SJCRH30 (cell line): ENCODE measurements at regions not wholly inside any gene's neighbourhood (a gene's known extent, or its start where the extent isn't known, plus 50 kb on each side); places are given as distances from the start of the nearest gene placed in this dataset.

Experiments used
- DNase-seq, 2 experiments: peaks; one replicate each; pipeline ENCODE4 v3.0.0-alpha.2; 2015 to 2020
- H3K27ac ChIP-seq: fragments of 250-450 bp; sonication (Bioruptor Pico); 2 replicates; pipeline ENCODE4 v1.5.1; 2020; ENCODE audit warnings: mild to moderate bottlenecking, moderate library complexity
- H3K27me3 ChIP-seq: fragments of 250-450 bp; sonication (Bioruptor Pico); 2 replicates; pipeline ENCODE4 v1.5.1; 2020; ENCODE audit warnings: mild to moderate bottlenecking, moderate library complexity
- H3K36me3 ChIP-seq: fragments of 250-450 bp; sonication (Bioruptor Pico); 2 replicates; pipeline ENCODE4 v1.5.1; 2020; ENCODE audit warnings: mild to moderate bottlenecking, moderate library complexity
- H3K4me1 ChIP-seq: fragments of 250-450 bp; sonication (Bioruptor Pico); 2 replicates; pipeline ENCODE4 v1.5.1; 2020; ENCODE audit warnings: mild to moderate bottlenecking, moderate library complexity
- H3K4me3 ChIP-seq: fragments of 250-450 bp; sonication (Bioruptor Pico); 2 replicates; pipeline ENCODE4 v1.5.1; 2020; ENCODE audit warnings: mild to moderate bottlenecking, moderate library complexity
- H3K9me3 ChIP-seq: fragments of 250-450 bp; sonication (Bioruptor Pico); replicated peaks from 2 replicates; pipeline ENCODE4 v1.5.1; 2020; ENCODE audit warnings: mild to moderate bottlenecking, moderate library complexity

GRCh38 chr12:66852765-66853164 lies 173.9 kb upstream of the GRIP1 start:
- H3K36me3 ChIP-seq = no peaks in the 10 kb centered on the region
- H3K27ac ChIP-seq = no peak overlapping the region
- DNase-seq = no peak
- no peaks in the 10 kb centered on the region for H3K9me3 ChIP-seq
- no peaks in the 10 kb centered on the region for H3K4me1 ChIP-seq
- H3K27me3 ChIP-seq = no peaks in the 10 kb centered on the region
- no peak overlapping the region for H3K4me3 ChIP-seq

- Histone ChIP-seq H3K9me3 (no peaks in the 10 kb centered on the region), H3K4me1 (0 out of 2 replicates have a peak, but pooled peaks cover 2% of the 10 kb centered on the region), H3K4me3 (no peak overlapping the region), H3K27me3 (no peaks in the 10 kb centered on the region), H3K27ac (no peak overlapping the region), H3K36me3 (no peaks in the 10 kb centered on the region)
- no peak for DNase-seq
Measured at GRCh38 chr12:66859751-66860440, 181.0 kb upstream of the GRIP1 start.

DNA sequence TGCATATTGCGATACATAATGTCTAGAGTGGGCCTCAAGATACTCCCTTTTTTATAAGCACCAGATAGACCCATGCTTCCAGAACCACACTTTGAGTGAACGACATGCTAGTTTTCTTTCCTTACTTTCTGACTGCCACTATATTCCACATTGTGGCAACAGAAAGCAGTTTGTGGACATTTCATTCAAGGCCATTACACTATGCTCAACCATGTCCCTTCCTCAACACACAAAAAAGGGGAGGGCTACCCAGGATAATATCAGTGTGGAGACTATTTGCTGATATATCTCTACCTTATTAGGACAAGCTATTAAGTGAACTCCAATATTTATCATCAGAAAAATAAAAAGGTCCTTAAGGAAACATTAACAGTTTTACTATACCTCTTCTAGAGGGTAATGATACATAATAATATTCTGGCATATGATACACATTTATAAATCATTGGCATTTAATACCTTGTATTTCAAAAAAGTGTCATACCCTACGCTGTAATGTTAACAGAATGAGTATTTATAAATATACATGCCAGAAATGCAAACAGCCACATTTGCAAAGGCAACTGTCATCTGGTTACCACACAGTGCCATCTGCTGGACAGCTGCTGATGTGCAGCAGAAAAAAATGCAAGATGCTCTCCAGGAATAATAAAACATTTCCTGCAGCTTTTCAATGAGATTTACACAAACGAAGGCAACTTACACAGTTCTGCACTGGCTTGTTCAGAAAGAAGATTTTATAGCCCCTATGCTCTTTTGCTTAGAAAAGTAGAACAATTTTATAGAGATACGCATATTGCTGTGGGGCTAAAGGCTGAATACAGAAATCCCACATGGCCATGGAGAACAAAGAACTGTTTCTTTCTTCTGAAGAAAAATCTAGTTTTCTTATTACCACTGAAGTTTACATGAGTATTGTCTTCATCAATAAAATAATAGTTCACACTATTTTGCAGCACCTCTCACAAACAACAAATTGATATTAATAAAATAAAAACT lies 182.2 kb upstream of the GRIP1 start:
- Histone ChIP-seq H3K36me3 (no peaks in the 10 kb centered on the region), H3K27me3 (no peaks in the 10 kb centered on the region), H3K4me1 (0 out of 2 replicates have a peak, but pooled peaks cover 2% of the 10 kb centered on the region), H3K27ac (no peak overlapping the region), H3K4me3 (no peak overlapping the region), H3K9me3 (no peaks in the 10 kb centered on the region)
- DNase-seq = peak; percentile 42 to 77

DNA sequence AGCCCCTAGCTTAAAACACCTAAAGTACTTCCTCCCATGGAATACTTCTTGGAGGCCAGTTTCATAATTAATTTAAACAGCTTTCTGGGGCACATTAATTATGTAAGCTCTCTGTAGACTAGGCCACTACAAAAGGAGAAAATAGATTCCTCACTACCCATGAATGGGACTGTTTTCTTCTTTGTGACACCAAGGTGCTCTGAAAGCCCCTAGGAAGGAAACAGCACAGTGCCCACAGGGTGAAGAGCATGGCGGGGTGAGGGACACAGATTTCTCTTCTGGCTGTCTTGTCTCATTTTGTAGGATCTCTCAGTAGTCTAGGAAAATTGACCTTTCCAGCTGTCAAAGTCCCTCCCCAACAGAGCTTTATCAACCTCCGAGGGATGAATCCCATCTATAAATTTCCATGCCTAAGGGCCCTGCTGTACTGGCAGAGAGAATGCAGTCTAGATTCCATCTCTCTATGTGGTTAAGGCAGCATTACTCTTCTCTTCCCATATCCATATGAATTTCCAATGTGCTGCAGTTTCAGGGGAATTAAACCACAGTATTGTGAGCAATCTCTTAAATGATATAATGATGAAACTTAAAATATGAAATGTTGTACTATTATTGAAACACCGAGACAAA lies 183.6 kb upstream of the GRIP1 start:
- Histone ChIP-seq H3K4me1 (0 out of 2 replicates have a peak, but pooled peaks cover 2% of the 10 kb centered on the region), H3K36me3 (no peaks in the 10 kb centered on the region), H3K9me3 (no peaks in the 10 kb centered on the region), H3K4me3 (no peak overlapping the region), H3K27ac (no peak overlapping the region), H3K27me3 (no peaks in the 10 kb centered on the region)
- peak in 1 of 2 experiments; percentile 29 for DNase-seq

- Histone ChIP-seq H3K27ac (no peak overlapping the region), H3K36me3 (no peaks in the 10 kb centered on the region), H3K27me3 (no peaks in the 10 kb centered on the region), H3K4me1 (0 out of 2 replicates have a peak, but pooled peaks cover 2% of the 10 kb centered on the region), H3K4me3 (no peak overlapping the region), H3K9me3 (no peaks in the 10 kb centered on the region)
- DNase-seq = no peak
Measured at GRCh38 chr12:66863276-66863675, 184.4 kb upstream of the GRIP1 start.

GRCh38 chr12:66877925-66878324 lies 199.0 kb upstream of the GRIP1 start:
- Histone ChIP-seq H3K27me3 (no peaks in the 10 kb centered on the region), H3K36me3 (no peaks in the 10 kb centered on the region), H3K4me1 (no peaks in the 10 kb centered on the region), H3K4me3 (no peak overlapping the region), H3K9me3 (no peaks in the 10 kb centered on the region), H3K27ac (no peak overlapping the region)
- DNase-seq = no peak

- Histone ChIP-seq H3K27ac (no peak overlapping the region), H3K27me3 (no peaks in the 10 kb centered on the region), H3K4me1 (no peaks in the 10 kb centered on the region), H3K4me3 (no peak overlapping the region), H3K36me3 (no peaks in the 10 kb centered on the region), H3K9me3 (no peaks in the 10 kb centered on the region)
- DNase-seq = peak in 1 of 2 experiments; percentile 16
Measured at GRCh38 chr12:66879409-66879808, 200.5 kb upstream of the GRIP1 start.

DNA sequence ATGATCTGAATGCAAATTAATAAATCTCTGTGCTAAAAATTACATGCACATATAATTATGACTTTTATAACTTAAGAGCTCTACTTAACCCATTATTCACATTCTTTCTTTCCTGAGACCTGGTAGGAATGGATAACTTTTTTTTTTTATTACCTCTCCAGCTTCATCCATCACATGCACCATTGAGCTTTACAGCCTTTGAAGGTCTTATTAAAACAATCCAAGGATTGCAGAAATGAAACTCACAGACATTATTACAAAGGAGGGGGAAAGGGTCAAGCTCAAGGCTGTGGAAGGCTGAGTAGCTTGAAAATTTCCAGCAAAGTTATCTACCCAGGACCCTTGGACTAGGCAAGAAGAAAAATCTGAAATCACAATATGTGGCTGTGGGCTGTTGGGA lies 202.5 kb upstream of the GRIP1 start:
- H3K9me3 ChIP-seq = no peaks in the 10 kb centered on the region
- no peaks in the 10 kb centered on the region for H3K36me3 ChIP-seq
- no peaks in the 10 kb centered on the region for H3K27me3 ChIP-seq
- H3K4me3 ChIP-seq = no peak overlapping the region
- no peak overlapping the region for H3K27ac ChIP-seq
- DNase-seq = no peak
- no peaks in the 10 kb centered on the region for H3K4me1 ChIP-seq

- no peak for DNase-seq
- H3K9me3 ChIP-seq = no peaks in the 10 kb centered on the region
- no peaks in the 10 kb centered on the region for H3K36me3 ChIP-seq
- no peaks in the 10 kb centered on the region for H3K27me3 ChIP-seq
- no peak overlapping the region for H3K4me3 ChIP-seq
- no peak overlapping the region for H3K27ac ChIP-seq
- H3K4me1 ChIP-seq = no peaks in the 10 kb centered on the region
Measured at GRCh38 chr12:66884091-66884490, 205.2 kb upstream of the GRIP1 start.

DNA sequence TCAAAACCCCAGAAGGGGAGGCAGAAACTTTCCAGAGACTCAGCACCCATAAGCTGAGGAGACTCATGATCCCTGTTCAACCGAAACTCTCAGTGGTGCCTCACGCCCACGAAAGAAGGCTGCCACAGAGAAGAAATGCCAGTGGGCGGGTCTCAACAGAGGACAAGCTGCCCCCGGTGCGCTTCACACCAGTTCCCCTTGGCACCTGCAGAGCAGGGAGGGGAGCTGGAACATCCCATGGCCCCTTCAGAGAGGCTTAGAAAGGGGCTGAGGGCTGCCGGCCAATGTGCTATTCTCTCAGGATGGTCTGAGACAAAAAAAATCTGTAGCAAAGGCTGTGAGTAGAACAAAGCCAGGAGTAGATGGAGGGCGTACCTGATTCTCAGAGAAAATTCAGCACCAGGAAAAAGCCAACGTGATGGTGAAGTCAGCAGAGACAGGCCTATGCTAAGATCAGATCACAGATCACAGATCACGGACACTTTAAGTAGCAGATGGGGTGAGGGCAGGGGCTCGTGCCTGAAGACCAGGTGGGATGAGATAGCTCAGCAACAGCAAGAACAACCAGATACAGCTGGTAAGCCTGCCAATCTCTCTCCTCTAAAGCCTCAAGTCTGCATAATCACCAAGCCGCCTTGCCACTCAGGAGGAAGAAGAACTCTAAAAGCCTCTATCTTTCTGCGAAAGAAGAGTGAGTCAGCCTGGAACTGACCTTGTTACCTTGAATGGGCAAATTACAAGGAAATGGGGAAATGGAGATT lies 206.4 kb upstream of the GRIP1 start:
- no peaks in the 10 kb centered on the region for H3K36me3 ChIP-seq

GRCh38 chr12:66896797-66897196 lies 217.9 kb upstream of the GRIP1 start:
- H3K4me1 ChIP-seq = peaks cover 8% of the 10 kb centered on the region; the same call in 1 of the 2 replicates
- H3K9me3 ChIP-seq = no peaks in the 10 kb centered on the region
- no peaks in the 10 kb centered on the region for H3K27me3 ChIP-seq
- H3K4me3 ChIP-seq = no peak overlapping the region
- no peak overlapping the region for H3K27ac ChIP-seq
- no peaks in the 10 kb centered on the region for H3K36me3 ChIP-seq
- no peak for DNase-seq

More for the DNA sequence above, 206.4 kb upstream of the GRIP1 start:
- Histone ChIP-seq H3K27ac (no peak overlapping the region), H3K9me3 (no peaks in the 10 kb centered on the region), H3K27me3 (no peaks in the 10 kb centered on the region), H3K4me1 (no peaks in the 10 kb centered on the region), H3K4me3 (no peak overlapping the region)
- DNase-seq = no peak

DNA sequence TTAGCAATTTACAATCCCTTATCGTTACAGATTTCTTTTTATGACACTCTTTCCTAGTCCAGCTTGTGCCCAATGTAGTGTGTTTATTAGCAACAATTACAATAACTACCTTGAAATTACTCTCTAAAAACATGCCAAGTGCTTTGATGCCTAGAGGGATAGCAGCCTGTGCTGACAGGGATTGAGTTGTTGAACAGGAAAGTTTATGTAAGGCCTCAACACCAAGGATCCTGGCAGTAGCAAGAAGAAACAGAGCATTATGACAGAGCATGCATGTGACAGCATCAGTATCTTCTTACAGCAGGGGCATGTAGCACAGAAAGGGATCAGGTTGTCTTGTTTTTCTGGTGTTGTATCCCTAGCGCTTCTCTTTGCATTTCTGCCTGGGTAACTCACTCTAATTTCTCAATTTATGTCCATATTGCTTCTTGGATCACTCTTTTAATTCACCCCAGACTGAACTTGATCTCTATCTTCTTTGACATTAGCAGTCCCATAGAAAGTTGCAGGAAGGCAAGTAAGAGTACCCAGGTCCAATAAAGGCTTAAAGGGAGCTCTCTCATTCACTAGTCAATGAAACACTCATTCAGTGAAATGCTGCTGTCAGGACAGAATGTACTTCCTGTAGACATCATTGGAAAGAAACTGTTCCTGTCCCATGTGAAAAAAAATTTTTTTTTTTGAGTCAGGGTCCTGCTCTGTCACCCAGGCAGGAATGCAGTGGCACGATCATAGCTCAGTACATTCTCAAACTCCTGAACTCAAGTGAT lies 220.0 kb upstream of the GRIP1 start:
- no peaks in the 10 kb centered on the region for H3K36me3 ChIP-seq
- no peak for DNase-seq

DNA sequence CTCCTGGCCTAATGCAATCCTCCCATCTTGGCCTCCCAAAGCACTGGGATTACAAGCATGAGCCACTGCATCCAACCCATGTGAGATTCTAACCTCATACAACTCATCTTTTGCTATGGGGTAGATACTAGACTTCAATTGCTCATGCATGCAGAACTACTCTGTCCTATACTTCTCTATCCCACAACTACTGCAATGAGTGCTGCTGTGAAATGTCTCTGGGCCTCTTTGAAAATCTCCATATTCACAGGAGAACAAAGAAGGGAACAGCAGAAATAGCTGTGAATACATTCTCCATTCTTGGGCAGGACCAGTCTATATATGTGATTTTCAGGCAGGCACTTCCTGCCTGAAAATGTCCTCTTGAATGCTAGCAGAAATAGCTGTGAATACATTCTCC lies 220.7 kb upstream of the GRIP1 start:
- Histone ChIP-seq H3K9me3 (no peaks in the 10 kb centered on the region), H3K27ac (no peak overlapping the region)

More for the DNA sequence above, 220.0 kb upstream of the GRIP1 start:
- Histone ChIP-seq H3K9me3 (no peaks in the 10 kb centered on the region), H3K4me3 (no peak overlapping the region), H3K27me3 (no peaks in the 10 kb centered on the region), H3K27ac (no peak overlapping the region), H3K4me1 (peaks cover 8% of the 10 kb centered on the region; the same call in 1 of the 2 replicates)

More for the DNA sequence above, 220.7 kb upstream of the GRIP1 start:
- H3K36me3 ChIP-seq = no peaks in the 10 kb centered on the region
- H3K4me1 ChIP-seq = peaks cover 8% of the 10 kb centered on the region; the same call in 1 of the 2 replicates
- no peak overlapping the region for H3K4me3 ChIP-seq
- no peaks in the 10 kb centered on the region for H3K27me3 ChIP-seq
- no peak for DNase-seq
